Epithelial cell of esophagus (primary cell): ENCODE measurements at regions not wholly inside any gene's neighbourhood (a gene's known extent, or its start where the extent isn't known, plus 50 kb on each side); places are given as distances from the start of the nearest gene placed in this dataset.
A peak's percentile ranks its signal among the peaks of the same experiment; 100 is the strongest.

Experiments
- DNase-seq: peaks from one replicate; pipeline ENCODE4 v3.0.0; 2010; ENCODE audit warnings: low read depth
- H3K4me3 ChIP-seq: 2 replicates; pipeline ENCODE4 v1.5.1; 2011; ENCODE audit warnings: mild to moderate bottlenecking, low read length, control low read depth
- CTCF ChIP-seq: IDR thresholded peaks from 2 replicates; pipeline ENCODE4 v1.5.1; 2011; ENCODE audit warnings: low read depth, mild to moderate bottlenecking, low read length, control low read depth, inconsistent platforms; ENCODE audit not compliant: insufficient read depth; ENCODE audit errors: missing control alignments

GRCh38 chr21:29396951-29397455 lies 98.3 kb downstream of the BACH1 start:
- no peak for TF ChIP-seq CTCF
- H3K4me3 ChIP-seq = no peak overlapping the region
- DNase-seq = no peak

- DNase-seq = no peak
- H3K4me3 ChIP-seq = no peak overlapping the region
- no peak for TF ChIP-seq CTCF
Measured at GRCh38 chr21:29403301-29403700, 104.6 kb downstream of the BACH1 start.

GRCh38 chr21:29403922-29404538 lies 105.3 kb downstream of the BACH1 start:
- no peak overlapping the region for H3K4me3 ChIP-seq
- no peak for TF ChIP-seq CTCF
- DNase-seq = peak; percentile 79

GRCh38 chr21:29405503-29406122 lies 106.9 kb downstream of the BACH1 start:
- H3K4me3 ChIP-seq = no peak overlapping the region
- TF ChIP-seq CTCF = no peak
- no peak for DNase-seq

- no peak overlapping the region for H3K4me3 ChIP-seq
- TF ChIP-seq CTCF = no peak
- no peak for DNase-seq
Measured at GRCh38 chr21:29406385-29406784, 107.7 kb downstream of the BACH1 start.

GRCh38 chr21:29407571-29407970 lies 108.8 kb downstream of the BACH1 start:
- no peak overlapping the region for H3K4me3 ChIP-seq
- TF ChIP-seq CTCF = no peak
- DNase-seq = no peak

- no peak overlapping the region for H3K4me3 ChIP-seq
- TF ChIP-seq CTCF = no peak
- DNase-seq = peak; percentile 81
Measured at GRCh38 chr21:29413683-29414082, 115.0 kb downstream of the BACH1 start.
